GM21381 (cell line): ENCODE measurements at regions not wholly inside any gene's neighbourhood (a gene's known extent, or its start where the extent isn't known, plus 50 kb on each side); places are given as distances from the start of the nearest gene placed in this dataset.
"Not testable (repeated sequence)": the region's sequence is repeated elsewhere in the genome, so short reads cannot be mapped to it uniquely, and the experiment has no call there.

Source experiments
- ATAC-seq: cut with Tn5 transposase; IDR thresholded peaks from one replicate; pipeline ENCODE4 v1.9.1; 2021; ENCODE audit warnings: mild to moderate bottlenecking, moderate library complexity; ENCODE audit not compliant: unreplicated experiment

DNA sequence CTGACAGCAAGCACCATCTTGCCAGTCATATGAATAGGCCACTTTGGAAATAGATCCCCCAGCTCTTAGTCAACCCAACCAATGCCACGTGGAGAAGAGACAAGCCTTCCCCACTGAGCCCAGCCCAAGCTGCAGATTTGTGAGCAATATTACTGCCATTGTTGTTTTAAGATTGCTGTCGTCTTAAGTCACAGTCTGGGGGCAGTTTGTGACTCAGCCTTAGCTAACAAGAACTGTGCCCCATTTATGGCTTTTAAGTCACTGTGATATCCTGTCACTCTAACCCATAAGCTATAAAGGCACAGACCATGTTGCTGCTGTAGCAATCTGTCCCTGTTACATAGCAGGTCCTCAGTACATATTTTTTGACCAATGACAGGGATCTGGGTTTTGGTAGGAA, 464.2 kb downstream of the MED13L start:
- no peak for ATAC-seq

DNA sequence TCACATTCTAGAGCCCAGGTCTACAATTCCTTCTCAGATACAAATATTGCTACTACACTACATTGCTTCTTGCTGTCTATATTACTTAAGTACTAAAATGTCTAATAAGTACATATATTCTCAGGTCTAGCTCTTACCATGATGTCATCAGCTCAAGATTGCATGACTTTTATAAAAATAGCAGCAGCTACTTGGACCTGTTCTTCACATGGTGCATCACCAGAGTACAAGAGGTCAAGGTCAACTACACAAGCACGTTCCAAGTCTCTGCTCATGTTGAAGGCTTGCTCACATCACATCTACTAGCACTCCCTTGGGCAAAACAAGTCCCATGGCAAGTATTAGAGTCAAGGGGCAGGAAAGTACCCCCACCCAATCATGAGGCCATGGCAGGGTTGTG, 465.6 kb downstream of the MED13L start:
- no peak for ATAC-seq

DNA sequence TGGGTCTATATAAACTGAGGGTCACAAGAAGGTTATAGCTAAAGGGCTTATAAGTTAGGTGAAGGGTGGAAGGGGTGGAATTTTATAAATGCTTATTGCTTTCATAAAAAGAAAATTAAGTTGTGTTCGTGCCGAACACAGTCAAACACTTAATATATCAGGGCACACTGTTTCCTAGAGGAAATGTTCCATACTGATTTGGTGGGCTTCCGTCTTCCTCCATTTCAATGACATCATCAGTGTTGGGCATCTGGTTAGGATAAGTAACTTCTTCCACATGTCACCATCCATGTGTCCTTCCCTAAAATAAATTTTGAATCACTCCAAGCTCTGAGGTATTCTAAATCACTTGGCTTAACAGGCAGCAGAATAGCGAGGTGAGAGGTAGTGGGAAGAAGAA, 466.4 kb downstream of the MED13L start:
- no peak for ATAC-seq

GRCh38 chr12:115810122-115810901, 467.2 kb downstream of the MED13L start:
- no peak for ATAC-seq

DNA sequence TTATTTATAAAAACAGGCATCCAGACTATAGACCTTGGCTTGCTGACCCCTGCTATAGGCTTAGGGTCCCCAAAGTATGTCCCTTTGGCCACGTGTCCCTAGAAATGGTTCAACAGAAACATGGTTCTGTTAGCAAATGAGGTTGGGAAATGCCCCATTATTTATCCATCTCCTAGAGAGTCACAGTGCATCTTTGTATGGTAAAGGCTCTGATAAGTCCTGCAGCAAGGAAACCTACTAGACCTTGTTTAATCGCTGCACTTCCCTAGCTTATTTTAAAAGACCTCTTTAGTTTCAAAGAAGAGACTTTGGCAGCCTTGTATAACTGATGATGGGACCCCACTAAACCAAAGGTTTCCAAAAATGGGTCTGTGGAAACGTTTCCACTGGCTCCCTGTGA, 471.5 kb downstream of the MED13L start:
- no peak for ATAC-seq

DNA sequence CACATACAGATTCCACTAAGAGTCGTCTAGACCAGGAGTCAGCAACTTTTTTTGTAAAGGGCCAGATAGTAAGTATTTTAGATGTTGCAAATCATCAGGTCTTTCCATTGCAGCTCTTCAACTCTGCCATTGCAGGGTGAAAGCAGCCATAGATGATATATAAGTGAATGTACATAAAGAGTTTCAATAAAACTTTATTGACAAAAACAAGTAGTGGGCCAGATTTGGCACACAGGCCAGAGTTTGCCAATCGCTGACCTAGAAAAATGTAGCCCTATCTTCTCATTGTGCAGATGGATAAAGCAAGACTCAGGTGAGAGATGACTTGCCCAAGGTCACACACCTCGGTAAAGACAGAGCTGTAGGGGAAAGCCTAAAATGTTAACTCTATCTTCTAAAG, 474.7 kb downstream of the MED13L start:
- no peak for ATAC-seq

DNA sequence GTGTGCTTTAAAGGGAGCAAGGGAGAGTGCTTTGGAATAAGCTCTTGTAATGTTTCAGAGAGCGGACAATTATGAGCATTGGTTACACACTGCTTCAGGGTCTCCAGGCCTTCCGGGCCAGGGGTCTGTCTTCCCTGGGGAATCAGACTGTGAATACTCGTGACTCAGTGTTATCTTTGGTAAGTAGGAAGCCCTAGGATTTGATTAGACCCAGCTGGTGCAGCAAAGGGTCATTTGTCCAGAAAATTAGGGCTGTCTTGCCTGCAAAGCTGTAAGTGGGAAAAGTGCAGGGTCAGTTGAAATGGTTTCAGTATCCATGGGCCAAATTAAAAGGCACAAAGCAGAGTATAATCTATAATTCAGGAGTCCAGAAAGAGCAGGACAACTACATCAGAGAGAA, 475.6 kb downstream of the MED13L start:
- no peak for ATAC-seq

DNA sequence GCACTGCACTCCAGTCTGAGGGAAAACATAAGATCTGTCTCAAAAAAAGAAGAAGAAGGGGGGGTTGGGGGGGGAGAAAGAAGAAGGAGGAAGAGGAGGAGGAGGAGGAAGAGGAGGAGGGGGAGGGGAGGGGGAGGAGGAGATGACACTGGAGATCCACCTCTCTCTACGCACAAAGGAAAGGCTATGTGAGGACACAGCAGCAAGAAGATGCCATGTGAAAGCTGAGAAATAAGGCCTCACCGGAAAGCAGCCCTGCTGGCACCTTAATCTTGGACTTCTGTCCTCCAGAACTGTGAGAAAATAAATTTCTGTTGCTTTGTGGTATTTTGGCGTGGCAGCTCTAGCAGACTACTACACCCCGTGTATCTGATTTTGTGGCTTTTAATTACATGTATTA, 477.9 kb downstream of the MED13L start:
- ATAC-seq: no peak

DNA sequence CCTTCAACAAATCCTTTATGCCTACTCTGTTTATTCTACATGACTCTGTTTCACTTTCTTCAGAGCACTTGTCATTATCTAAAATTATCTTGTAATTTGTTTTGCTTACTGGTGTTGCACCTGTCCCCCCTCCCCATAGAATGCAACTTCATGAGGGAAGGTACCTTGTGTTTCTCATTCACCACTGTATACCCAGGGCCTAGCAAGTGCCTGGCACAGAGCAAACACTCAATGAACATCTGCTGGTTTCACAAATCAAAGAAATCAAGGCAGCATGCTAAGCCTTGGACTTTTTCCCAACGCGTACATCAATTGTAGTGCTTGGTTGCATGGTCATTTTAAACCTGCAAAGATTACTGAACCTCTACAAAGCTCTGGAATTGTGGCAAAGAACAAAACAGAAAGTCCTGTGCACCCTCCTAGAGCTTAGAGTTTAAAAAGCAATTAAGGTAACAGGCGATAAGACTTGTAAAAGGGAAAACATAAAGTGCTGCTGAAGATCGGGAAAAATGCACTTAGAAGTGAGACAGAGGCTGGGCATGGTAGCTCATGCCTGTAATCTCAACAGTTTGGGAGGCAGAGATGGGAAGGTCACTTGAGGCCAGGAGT, 479.1 kb downstream of the MED13L start:
- ATAC-seq: no peak

DNA sequence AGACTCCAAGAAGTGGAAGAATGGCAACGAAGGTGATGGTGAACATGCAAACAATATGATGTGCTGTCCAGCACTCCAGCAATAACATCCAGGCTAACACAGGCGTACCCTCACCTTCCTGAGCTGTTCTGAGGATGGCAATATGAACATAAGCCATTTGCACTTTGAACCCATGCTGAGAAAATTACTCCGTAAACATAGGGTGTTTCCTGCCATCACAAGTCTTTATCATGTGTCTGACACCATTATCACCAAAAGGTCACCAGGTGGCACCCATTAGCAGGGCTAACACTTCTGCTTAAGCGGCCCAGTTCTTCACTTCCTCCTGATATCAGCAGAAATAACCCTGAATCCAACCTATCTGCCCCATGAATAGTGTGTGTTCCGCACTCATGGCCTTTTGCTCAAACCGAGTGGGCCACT, 482.8 kb downstream of the MED13L start:
- ATAC-seq: no peak

GRCh38 chr12:115791331-115791730, 486.2 kb downstream of the MED13L start:
- no peak for ATAC-seq

DNA sequence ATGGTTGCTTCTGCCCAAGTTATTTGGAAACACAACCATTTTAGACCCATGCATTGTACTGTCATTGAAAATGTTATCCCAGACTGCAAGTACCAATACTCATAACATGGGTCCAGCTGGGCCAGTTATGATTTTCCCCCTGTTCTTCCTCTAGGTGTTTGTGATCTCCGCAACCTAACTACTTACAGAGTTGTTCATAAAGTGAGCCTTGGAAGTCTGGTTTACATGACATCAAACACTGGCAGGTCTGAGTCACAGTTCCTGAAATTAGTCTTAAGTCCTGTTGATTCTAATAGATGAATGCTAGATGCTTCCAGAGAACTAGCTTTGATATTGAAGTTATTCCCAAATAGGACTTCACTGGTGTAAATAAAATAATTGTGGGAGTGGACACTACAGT, 487.0 kb downstream of the MED13L start:
- no peak for ATAC-seq

DNA sequence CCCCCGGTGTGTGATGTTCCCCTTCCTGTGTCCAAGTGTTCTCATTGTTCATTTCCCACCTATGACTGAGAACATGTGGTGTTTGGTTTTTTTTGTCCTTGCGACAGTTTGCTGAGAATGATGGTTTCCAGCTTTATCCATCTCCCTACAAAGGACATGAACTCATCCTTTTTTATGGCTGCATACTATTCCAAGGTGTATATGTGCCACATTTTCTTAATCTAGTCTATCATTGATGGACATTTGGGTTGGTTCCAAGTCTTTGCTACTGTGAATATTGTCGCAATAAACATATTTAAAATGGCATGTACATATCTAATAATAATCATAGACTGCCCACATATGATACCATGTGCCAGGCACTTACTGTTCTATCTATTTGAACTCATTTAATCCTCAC, 491.0 kb downstream of the MED13L start:
- not testable (repeated sequence) for ATAC-seq

GRCh38 chr12:115785548-115785947, 491.9 kb downstream of the MED13L start:
- ATAC-seq: no peak

DNA sequence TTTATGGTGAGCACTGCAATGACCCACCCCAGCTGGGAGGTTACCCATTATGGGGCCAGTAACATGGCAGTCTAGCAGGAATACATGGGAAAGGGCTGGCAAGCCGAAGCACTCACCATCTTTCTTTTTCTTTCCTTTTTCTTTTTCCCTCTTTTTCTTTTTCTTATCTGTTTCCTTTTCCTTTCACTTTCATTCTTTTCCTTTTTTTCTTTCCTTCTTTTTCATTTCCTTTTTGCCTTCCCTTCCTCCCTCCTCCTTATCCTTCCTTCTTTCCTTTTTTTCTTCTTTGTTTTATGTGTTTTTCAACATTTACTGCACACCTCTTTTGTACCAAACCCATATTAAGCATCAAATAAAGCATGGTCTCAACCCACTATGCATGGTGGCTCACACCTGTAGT, 501.1 kb downstream of the MED13L start:
- ATAC-seq: no peak

DNA sequence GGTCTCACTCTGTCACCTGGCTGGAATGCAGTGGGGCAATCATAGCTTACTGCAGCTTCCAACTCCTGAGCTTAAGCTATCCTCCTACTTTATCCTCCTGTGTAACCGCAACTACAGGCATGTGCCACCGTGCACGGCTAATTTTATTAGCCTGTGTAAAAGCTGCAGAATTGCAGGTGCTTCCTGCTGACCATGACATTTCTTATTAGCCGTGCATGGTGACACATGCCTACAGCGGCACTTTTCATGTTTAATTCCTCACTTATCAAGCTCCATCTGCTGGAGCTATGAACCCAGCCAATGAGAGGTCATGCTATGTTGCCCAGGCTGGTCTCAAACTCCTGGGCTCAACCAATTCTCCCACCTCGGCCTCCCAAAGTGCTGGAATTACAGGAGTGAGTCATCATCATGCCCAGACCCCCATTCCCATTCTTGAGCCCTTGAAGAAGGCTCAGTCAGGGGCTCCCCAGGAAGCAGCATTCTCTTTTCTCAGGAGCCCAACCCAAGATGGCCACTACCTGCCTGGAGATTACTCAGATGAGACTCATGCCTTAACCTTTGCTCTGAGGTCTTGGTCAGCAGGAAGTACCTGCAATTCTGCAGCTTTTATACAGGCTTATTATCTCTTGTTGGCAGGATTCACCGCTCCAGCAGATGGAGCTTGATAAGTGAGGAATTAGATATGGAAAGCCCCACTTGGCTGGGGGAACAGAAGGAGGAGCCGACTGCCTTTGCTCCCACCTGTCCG, 503.2 kb downstream of the MED13L start:
- no peak for ATAC-seq

GRCh38 chr12:115771601-115772000, 505.9 kb downstream of the MED13L start:
- no peak for ATAC-seq

GRCh38 chr12:115771065-115771464, 506.4 kb downstream of the MED13L start:
- ATAC-seq: no peak

- ATAC-seq: no peak
Measured at GRCh38 chr12:115770643-115771042, 506.9 kb downstream of the MED13L start.

GRCh38 chr12:115767916-115768315, 509.6 kb downstream of the MED13L start:
- no peak for ATAC-seq

GRCh38 chr12:115763982-115764621, 513.4 kb downstream of the MED13L start:
- ATAC-seq: no peak

DNA sequence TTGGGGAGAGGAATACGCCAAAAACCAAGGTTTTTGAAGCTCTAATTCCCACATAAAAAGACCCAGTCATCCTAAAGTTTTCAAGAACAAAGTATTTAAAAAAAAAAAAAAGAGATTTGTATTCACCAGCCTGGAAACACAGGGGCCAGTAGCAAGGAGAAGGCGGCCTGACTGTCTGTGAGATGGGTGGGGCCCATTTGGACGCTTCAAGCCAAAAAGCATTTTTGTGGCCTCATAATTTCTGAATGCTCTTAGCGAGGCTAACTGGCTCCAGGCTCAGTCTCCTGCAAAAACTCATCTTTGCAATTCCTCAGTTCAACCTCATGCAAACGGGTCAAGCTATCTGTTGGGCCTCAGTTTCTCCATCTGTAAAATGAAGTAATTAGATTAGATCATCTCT, 514.1 kb downstream of the MED13L start:
- no peak for ATAC-seq
